AG09319 (cell line): ENCODE measurements at regions not wholly inside any gene's neighbourhood (a gene's known extent, or its start where the extent isn't known, plus 50 kb on each side); places are given as distances from the start of the nearest gene placed in this dataset.
"Not testable (repeated sequence)": the region's sequence is repeated elsewhere in the genome, so short reads cannot be mapped to it uniquely, and the experiment has no call there.

ENCODE experiments used
- DNase-seq: peaks from one replicate; pipeline ENCODE4 v3.0.0-alpha.2; 2010; ENCODE audit warnings: low read depth; ENCODE audit errors: extremely low read depth
- TF ChIP-seq, protein P1 (sequence below): IDR thresholded peaks from 2 replicates; pipeline ENCODE4 v1.5.1; 2011; ENCODE audit warnings: low read depth, mild to moderate bottlenecking, inconsistent platforms, low read length, moderate library complexity

DNA sequence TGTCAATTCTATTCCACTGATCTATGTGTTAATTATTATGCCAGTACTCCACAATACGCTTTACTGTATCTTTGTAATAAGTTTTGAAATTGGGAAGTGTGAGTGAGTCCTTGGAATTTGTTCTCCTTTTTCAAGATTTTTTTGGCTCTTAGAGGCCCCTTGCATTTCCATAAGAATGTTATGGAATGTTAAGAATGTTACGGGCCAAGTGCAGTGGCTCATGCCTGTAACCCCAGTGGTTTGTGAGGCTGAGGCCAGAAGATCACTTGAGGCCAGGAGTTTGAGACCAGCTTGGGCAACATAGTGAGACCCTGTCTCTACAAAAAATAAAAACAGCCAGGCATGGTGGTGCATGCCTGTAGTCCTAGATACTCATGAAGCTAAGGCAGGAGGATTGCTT lies 167.6 kb upstream of the CXorf66 start:
- no peak for DNase-seq
- TF ChIP-seq, protein P1, sequence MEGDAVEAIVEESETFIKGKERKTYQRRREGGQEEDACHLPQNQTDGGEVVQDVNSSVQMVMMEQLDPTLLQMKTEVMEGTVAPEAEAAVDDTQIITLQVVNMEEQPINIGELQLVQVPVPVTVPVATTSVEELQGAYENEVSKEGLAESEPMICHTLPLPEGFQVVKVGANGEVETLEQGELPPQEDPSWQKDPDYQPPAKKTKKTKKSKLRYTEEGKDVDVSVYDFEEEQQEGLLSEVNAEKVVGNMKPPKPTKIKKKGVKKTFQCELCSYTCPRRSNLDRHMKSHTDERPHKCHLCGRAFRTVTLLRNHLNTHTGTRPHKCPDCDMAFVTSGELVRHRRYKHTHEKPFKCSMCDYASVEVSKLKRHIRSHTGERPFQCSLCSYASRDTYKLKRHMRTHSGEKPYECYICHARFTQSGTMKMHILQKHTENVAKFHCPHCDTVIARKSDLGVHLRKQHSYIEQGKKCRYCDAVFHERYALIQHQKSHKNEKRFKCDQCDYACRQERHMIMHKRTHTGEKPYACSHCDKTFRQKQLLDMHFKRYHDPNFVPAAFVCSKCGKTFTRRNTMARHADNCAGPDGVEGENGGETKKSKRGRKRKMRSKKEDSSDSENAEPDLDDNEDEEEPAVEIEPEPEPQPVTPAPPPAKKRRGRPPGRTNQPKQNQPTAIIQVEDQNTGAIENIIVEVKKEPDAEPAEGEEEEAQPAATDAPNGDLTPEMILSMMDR, result no peak

DNA sequence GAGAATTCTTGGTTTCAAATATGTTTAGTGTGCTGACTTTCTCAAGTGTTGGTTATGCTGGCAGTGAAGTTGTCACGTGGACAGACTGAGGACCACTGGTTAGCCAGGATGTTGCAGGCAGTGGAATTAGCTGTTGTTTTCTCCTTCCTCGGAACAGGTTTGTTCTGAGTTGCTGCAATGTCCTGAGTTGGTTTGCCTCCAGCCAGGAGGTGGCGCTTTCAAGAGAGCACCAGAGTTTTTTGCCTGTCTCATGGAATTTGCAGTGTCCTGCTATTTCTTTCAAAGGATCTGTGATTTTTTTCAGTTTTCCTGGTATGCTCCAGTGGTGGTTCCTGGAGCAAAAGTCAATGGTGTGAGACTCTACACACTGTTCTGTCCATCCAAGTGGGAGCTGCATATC lies 158.1 kb upstream of the CXorf66 start:
- TF ChIP-seq, protein P1, result no peak; the same call in none of the 2 replicates
- DNase-seq, result no peak

- not testable (repeated sequence) for DNase-seq
Measured at GRCh38 chrX:140114059-140114458, 148.7 kb upstream of the CXorf66 start.

GRCh38 chrX:140110081-140110650 lies 144.8 kb upstream of the CXorf66 start:
- TF ChIP-seq, protein P1, result no peak
- no peak for DNase-seq

DNA sequence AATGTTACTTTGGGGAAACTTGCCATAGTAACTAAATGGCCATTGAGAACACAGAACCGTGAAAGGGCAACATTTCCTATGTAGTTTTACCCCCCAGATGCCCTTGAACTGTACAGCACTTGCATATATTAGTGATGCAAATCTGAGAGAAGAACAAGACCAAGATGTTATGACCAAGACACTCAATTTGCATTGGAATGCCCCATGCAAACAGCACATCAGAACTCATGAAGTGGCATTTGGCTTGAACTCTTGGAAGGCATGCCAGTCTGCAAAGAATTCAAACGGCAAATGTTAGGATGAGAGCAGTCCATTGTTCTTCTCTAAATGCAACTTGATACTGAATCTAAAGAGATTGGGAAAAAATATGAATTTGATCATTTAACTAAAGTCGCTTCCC lies 139.4 kb upstream of the CXorf66 start:
- no peak for DNase-seq
- TF ChIP-seq, protein P1, result no peak

- TF ChIP-seq, protein P1, result no peak
- DNase-seq, result no peak
Measured at GRCh38 chrX:140099221-140099620, 133.9 kb upstream of the CXorf66 start.

DNA sequence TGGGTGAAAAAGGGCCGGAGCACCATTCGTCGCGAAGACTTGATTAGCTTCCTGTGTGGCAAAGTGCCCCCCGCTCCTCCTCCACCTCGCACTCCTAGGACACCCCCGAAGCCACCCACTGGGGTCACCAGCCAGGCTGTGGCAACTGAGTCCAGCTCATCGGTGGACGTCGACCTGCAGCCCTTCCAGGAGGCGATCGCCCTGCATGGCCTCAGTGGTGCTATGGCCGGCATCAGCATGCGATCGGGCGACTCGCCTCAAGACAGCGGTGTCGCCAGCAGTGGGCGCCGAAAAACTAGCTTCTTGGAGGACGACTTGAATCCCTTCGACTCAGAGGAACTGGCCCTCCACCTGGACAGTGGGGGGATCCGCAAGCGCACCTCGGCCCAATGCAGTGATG lies 126.8 kb upstream of the CXorf66 start:
- DNase-seq, result no peak
- TF ChIP-seq, protein P1, result no peak
